HepG2 (cell line): ENCODE measurements at regions not wholly inside any gene's neighbourhood (a gene's known extent, or its start where the extent isn't known, plus 50 kb on each side); places are given as distances from the start of the nearest gene placed in this dataset.

Experiments used
- ATAC-seq: fragments of 200-7000 bp; cut with Tn5 transposase; 3 replicates; pipeline ENCODE4 v1.9.1; 2020; ENCODE audit warnings: mild to moderate bottlenecking, moderate library complexity
- BruUV-seq: library from RNA; stranded (reverse); fragments of 400-500 nt; replicated peaks from 2 replicates; lab custom pipeline; 2021; lab: Mats Ljungman, UMichigan
- CTCF ChIA-PET: fragments of 300-600 bp; formaldehyde crosslinking; extraction: SDS; loops from one replicate; lab custom pipeline; 2021; ENCODE audit warnings: low total read pairs, inconsistent platforms, low intra/inter-chr PET ratio; lab: Yijun Ruan, JAX
- POLR2A ChIA-PET: fragments of 350-600 bp; sonication (Branson Sonifier 250); formaldehyde crosslinking; loops from one replicate; lab custom pipeline; 2020; ENCODE audit warnings: antibody characterized with exemption, inconsistent platforms; lab: Yijun Ruan, JAX
- DNase-seq: peaks from one replicate; pipeline ENCODE4 v3.0.0-alpha.2; 2015; ENCODE audit warnings: low spot score
- FAIRE-seq: peaks from 3 replicates; lab custom pipeline; 2011; peaks lifted over from hg19 to GRCh38; lab: Jason Lieb, UNC
- H2AFZ ChIP-seq: one replicate; pipeline ENCODE4 v1.6.1; 2011; ENCODE audit warnings: low read length, inconsistent platforms
- H3K27ac ChIP-seq: fragments of 300-600 bp; 3 replicates; pipeline ENCODE4 v1.8.0; 2011; ENCODE audit warnings: mixed run types, mild to moderate bottlenecking, mixed read lengths, low read length, inconsistent platforms; ENCODE audit not compliant: insufficient read depth; ENCODE audit errors: extremely low read length
- H3K27me3 ChIP-seq, 2 experiments: fragments of 200-600 bp in 1 of 2; 2 replicates in 1 of 2; 3 replicates in 1 of 2; pipeline versions ENCODE4 v1.6.0 to v1.8.0; 2011; ENCODE audit warnings: low read length in 2 of 2, mild to moderate bottlenecking in 2 of 2, moderate library complexity in 2 of 2, inconsistent platforms in 1 of 2; ENCODE audit not compliant: insufficient read depth in 2 of 2, control insufficient read depth in 1 of 2
- H3K36me3 ChIP-seq, 2 experiments: fragments of 200-600 bp in 1 of 2; replicated peaks in 1 of 2; 2 replicates in 1 of 2; 3 replicates in 1 of 2; pipeline versions ENCODE4 v1.5.1 to v1.8.0; 2011; ENCODE audit warnings: low read length in 2 of 2, inconsistent platforms in 1 of 2; ENCODE audit not compliant: insufficient read depth in 2 of 2, control insufficient read depth in 1 of 2
- H3K4me1 ChIP-seq: 2 replicates; pipeline ENCODE4 v1.5.1; 2012; ENCODE audit warnings: low read length, inconsistent platforms; ENCODE audit not compliant: insufficient read depth
- H3K4me2 ChIP-seq: 2 replicates; pipeline ENCODE4 v1.6.0; 2011; ENCODE audit warnings: low read depth, low read length, inconsistent platforms
- H3K4me3 ChIP-seq, 3 experiments: fragments of 200-600 bp in 1 of 3; sonication (generic), shearing (Covaris generic) in 1 of 3; replicated peaks in 1 of 3; 2 replicates each; pipeline ENCODE4 v1.5.1; 2011 to 2016; ENCODE audit warnings: low read length in 3 of 3, inconsistent platforms in 2 of 3, low read depth in 2 of 3, mild to moderate bottlenecking in 2 of 3, control low read depth in 1 of 3, mixed read lengths in 1 of 3; ENCODE audit not compliant: insufficient read depth in 1 of 3
- H3K79me2 ChIP-seq: one replicate; pipeline ENCODE4 v1.6.1; 2011; ENCODE audit warnings: low read length, inconsistent platforms; ENCODE audit not compliant: insufficient read depth
- H3K9ac ChIP-seq: 2 replicates; pipeline ENCODE4 v1.6.0; 2011; ENCODE audit warnings: mild to moderate bottlenecking, low read depth, low read length, inconsistent platforms; ENCODE audit not compliant: insufficient read depth
- H3K9me3 ChIP-seq: 2 replicates; pipeline ENCODE4 v1.5.1; 2012; ENCODE audit warnings: mild to moderate bottlenecking, low read length
- H4K20me1 ChIP-seq: 2 replicates; pipeline ENCODE4 v1.6.0; 2011; ENCODE audit warnings: inconsistent platforms, mild to moderate bottlenecking, low read length, moderate library complexity; ENCODE audit not compliant: insufficient read depth
- ARNT ChIP-seq: fragments of 450-650 bp; IDR thresholded peaks from 2 replicates; pipeline ENCODE4 v1.6.1; 2017
- GPN1 ChIP-seq: sonication (generic); formaldehyde crosslinking; IDR thresholded peaks from 2 replicates; pipeline ENCODE4 v1.5.1; 2020; ENCODE audit warnings: missing genetic modification reagents, borderline replicate concordance
- HNF4A ChIP-seq: sonication (generic); formaldehyde crosslinking; IDR thresholded peaks from 2 replicates; pipeline ENCODE4 v1.4.0; 2020; ENCODE audit warnings: missing genetic modification reagents
- HNF4G ChIP-seq, 2 experiments: sonication (generic) in 1 of 2; formaldehyde crosslinking in 1 of 2; IDR thresholded peaks; 2 replicates each; pipeline versions ENCODE4 v1.4.0 to v1.6.1; 2011 to 2020; ENCODE audit warnings: borderline replicate concordance in 2 of 2, low read depth in 2 of 2, mild to moderate bottlenecking in 2 of 2, low read length in 1 of 2, missing genetic modification reagents in 1 of 2, moderate library complexity in 1 of 2
- HOXD1 ChIP-seq: sonication (generic); formaldehyde crosslinking; IDR thresholded peaks from 2 replicates; pipeline ENCODE4 v1.5.0; 2020; ENCODE audit warnings: missing genetic modification reagents
- KLF13 ChIP-seq: sonication (generic); formaldehyde crosslinking; IDR thresholded peaks from 2 replicates; pipeline ENCODE4 v1.4.0; 2020; ENCODE audit warnings: mild to moderate bottlenecking, missing genetic modification reagents
- MEF2D ChIP-seq: sonication (generic); formaldehyde crosslinking; IDR thresholded peaks from 2 replicates; pipeline ENCODE4 v1.5.1; 2020; ENCODE audit warnings: mild to moderate bottlenecking, missing genetic modification reagents
- MTF1 ChIP-seq: sonication (generic); formaldehyde crosslinking; IDR thresholded peaks from 2 replicates; pipeline ENCODE4 v1.5.0; 2020; ENCODE audit warnings: missing genetic modification reagents
- PLRG1 ChIP-seq: fragments of 450-650 bp; conservative IDR thresholded peaks from 2 replicates; pipeline ENCODE4 v1.6.1; 2016
- TBX2 ChIP-seq: sonication (generic); formaldehyde crosslinking; IDR thresholded peaks from 2 replicates; pipeline ENCODE4 v1.5.0; 2020; ENCODE audit warnings: missing genetic modification reagents, mild to moderate bottlenecking, borderline replicate concordance
- ZBTB42 ChIP-seq: sonication (generic); formaldehyde crosslinking; IDR thresholded peaks from 2 replicates; pipeline ENCODE4 v1.5.0; 2020; ENCODE audit warnings: mild to moderate bottlenecking, missing genetic modification reagents
- ZNF331 ChIP-seq: sonication (generic); formaldehyde crosslinking; IDR thresholded peaks from 2 replicates; pipeline ENCODE4 v1.4.0; 2020; ENCODE audit warnings: missing genetic modification reagents
- ZNF629 ChIP-seq: sonication (generic); formaldehyde crosslinking; conservative IDR thresholded peaks from 2 replicates; pipeline ENCODE4 v1.5.0; 2020; ENCODE audit warnings: missing genetic modification reagents
- ZNF644 ChIP-seq: IDR thresholded peaks from 2 replicates; pipeline ENCODE4 v1.6.1; 2016; ENCODE audit warnings: low read depth
- WGBS: methylation state at CpG from one replicate; pipeline ENCODE4 v1.1.6; 2017; ENCODE audit warnings: low lambda C conversion rate; 5-methylcytosine and 5-hydroxymethylcytosine counted together
- in situ Hi-C: cut with HindIII; loops from 2 replicates; pipeline ENCODE4 v1.10.0; 2017; ENCODE audit warnings: low pct_unique_long_range_greater_than_20kb; ENCODE audit not compliant: extremely low pct_ligation_motif_present
- intact Hi-C: fragments of 100-400 bp; cut with micrococcal nuclease; formaldehyde crosslinking; loops from one replicate; pipeline ENCODE4 v1.10.0; 2022; ENCODE audit not compliant: unreplicated experiment
- TF ChIP-seq, protein P1 (sequence below): sonication (generic); formaldehyde crosslinking; IDR thresholded peaks from 2 replicates; pipeline ENCODE4 v1.4.0; 2020; ENCODE audit warnings: missing genetic modification reagents, borderline replicate concordance

DNA sequence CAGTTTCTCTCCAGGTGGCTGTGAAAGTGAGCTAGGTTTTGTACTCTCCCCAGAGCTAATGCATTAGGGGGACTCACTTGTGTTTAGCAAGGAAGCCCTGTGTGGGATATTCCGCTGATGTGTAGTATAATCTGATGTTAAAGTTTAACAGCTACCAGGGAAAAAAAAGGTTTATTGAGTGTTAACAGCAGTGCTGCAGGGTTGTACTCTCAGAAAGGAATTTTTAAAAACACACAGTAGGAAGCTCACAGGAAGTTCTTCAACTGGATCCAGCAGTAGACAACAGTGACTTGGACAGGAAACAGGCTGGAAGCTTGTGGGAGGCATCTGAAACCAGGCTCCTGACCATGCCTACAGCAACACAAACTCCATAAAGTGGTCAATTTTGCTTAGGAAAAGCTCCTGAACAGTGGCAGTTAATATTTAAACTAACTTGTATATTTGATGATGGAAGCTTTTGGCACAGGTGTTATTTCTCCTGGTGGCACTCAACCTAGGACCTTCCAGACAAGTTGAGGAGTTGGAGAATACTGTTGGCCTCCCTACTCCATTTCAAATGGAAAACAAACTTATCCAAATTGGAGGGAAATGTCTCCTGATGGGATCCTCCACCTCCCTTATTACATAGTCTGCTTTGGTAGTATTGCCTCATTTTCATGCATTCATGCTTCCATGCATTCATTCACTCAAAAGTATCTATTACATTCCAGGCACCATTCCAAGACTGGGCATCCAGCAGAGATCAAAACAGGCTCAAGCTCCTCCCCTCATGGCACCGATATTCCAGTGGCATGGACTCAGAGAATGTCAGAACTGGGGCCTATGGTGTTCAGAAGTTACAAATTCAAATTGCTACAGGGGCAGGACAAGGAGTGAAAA is 54.7 kb downstream of the FOXD1 start:
- in situ Hi-C loops, result no loop called here
- ChIA-PET CTCF (no interaction called here), POLR2A (interaction anchor here (1.4 kb wide), 1 partner anchor 12 kb away, joined by 3 read pairs; no protein-coding TSS in a partner anchor)
- Histone ChIP-seq H2AFZ (no peak overlapping the region), H3K27me3 (no peaks in the 10 kb centered on the region), H3K4me3 (no peak overlapping the region), H3K27ac (no peak overlapping the region), H3K4me2 (peak overlapping the region; percentile 16; the same call in 1 of the 2 replicates), H3K9ac (no peak overlapping the region), H3K36me3 (no peaks in the 10 kb centered on the region), H3K79me2 (no peaks in the 10 kb centered on the region), H3K4me1 (peaks cover 22% of the 10 kb centered on the region), H3K9me3 (no peaks in the 10 kb centered on the region), H4K20me1 (no peaks in the 10 kb centered on the region)
- intact Hi-C loops, result no loop called here
- WGBS, result 3% methylated on average over 2 of the region's 2 CpGs
- no peak for TF ChIP-seq ARNT
- no peak for TF ChIP-seq KLF13 (CRISPR knock-in tag)
- TF ChIP-seq ZNF644 (CRISPR knock-in tag), result no peak
- TF ChIP-seq MTF1 (CRISPR knock-in tag), result no peak
- TF ChIP-seq HNF4G (IDR thresholded peaks at IDR 0.05; ENCODE audit: borderline replicate concordance, low read depth, low read length), result no peak
- no peak for TF ChIP-seq HNF4G (CRISPR knock-in tag; IDR thresholded peaks at IDR 0.05; ENCODE audit: borderline replicate concordance, low read depth)
- no peak for TF ChIP-seq MEF2D (CRISPR knock-in tag)
- no TSS peak for BruUV-seq
- FAIRE-seq, result no peak
- ATAC-seq, result no peak
- DNase-seq, result no peak

DNA sequence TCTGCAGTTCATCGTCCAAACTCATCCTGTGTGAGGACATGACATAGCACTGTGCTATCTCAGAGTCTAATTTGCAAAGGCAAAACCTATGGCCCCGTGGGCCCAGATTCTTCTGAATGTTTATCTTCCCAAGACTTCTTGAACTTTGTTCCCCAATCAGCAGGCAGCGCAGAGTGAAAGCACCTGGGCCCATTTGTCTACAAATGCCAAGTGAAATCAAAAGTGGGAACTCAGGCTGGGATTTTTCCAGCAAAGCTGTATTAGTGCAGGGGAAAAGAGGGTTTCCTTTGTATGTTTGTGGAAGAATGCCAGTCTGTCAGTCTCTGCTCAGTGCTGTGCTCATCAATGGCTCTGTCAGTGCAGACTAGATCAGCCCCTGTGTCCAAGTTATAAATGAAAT is 55.8 kb downstream of the FOXD1 start:
- WGBS, result 4% methylated on average over 2 of the region's 3 CpGs
- Histone ChIP-seq H3K36me3 (no peaks in the 10 kb centered on the region), H3K4me2 (peak overlapping the region; percentile 56), H3K9ac (no peak overlapping the region), H3K27me3 (no peaks in the 10 kb centered on the region), H3K27ac (no peak overlapping the region), H3K4me3 (no peak overlapping the region), H4K20me1 (no peaks in the 10 kb centered on the region), H3K79me2 (no peaks in the 10 kb centered on the region), H3K4me1 (peaks cover 22% of the 10 kb centered on the region), H2AFZ (no peak overlapping the region), H3K9me3 (no peaks in the 10 kb centered on the region)
- ChIA-PET CTCF (no interaction called here), POLR2A (no interaction called here)
- intact Hi-C loops (no loop called here), in situ Hi-C loops (no loop called here)
- ATAC-seq (peak; percentile 85), FAIRE-seq (peak; percentile 48), DNase-seq (peak; percentile 42)
- no TSS peak for BruUV-seq
- TF ChIP-seq ZBTB42 (CRISPR knock-in tag), result no peak
- TF ChIP-seq ZNF331 (CRISPR knock-in tag), result 0 out of 2 replicates have a peak, but pooled peaks have one; percentile 35
- no peak for TF ChIP-seq HOXD1 (CRISPR knock-in tag)
- no peak for TF ChIP-seq TBX2 (CRISPR knock-in tag)
- 0 out of 2 replicates have a peak, but pooled peaks have one; percentile 17 for TF ChIP-seq ZNF629
- TF ChIP-seq PLRG1, result no peak
- peak; percentile 61 for TF ChIP-seq HNF4A
- TF ChIP-seq GPN1 (CRISPR knock-in tag), result no peak
- TF ChIP-seq, protein P1, sequence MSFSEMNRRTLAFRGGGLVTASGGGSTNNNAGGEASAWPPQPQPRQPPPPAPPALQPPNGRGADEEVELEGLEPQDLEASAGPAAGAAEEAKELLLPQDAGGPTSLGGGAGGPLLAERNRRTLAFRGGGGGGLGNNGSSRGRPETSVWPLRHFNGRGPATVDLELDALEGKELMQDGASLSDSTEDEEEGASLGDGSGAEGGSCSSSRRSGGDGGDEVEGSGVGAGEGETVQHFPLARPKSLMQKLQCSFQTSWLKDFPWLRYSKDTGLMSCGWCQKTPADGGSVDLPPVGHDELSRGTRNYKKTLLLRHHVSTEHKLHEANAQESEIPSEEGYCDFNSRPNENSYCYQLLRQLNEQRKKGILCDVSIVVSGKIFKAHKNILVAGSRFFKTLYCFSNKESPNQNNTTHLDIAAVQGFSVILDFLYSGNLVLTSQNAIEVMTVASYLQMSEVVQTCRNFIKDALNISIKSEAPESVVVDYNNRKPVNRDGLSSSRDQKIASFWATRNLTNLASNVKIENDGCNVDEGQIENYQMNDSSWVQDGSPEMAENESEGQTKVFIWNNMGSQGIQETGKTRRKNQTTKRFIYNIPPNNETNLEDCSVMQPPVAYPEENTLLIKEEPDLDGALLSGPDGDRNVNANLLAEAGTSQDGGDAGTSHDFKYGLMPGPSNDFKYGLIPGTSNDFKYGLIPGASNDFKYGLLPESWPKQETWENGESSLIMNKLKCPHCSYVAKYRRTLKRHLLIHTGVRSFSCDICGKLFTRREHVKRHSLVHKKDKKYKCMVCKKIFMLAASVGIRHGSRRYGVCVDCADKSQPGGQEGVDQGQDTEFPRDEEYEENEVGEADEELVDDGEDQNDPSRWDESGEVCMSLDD (CRISPR knock-in tag), result no peak
